AG09319 (cell line): ENCODE measurements at regions not wholly inside any gene's neighbourhood (a gene's known extent, or its start where the extent isn't known, plus 50 kb on each side); places are given as distances from the start of the nearest gene placed in this dataset.

ENCODE experiments used
- DNase-seq: peaks from one replicate; pipeline ENCODE4 v3.0.0-alpha.2; 2010; ENCODE audit warnings: low read depth; ENCODE audit errors: extremely low read depth
- TF ChIP-seq, protein P1 (sequence below): IDR thresholded peaks from 2 replicates; pipeline ENCODE4 v1.5.1; 2011; ENCODE audit warnings: low read depth, mild to moderate bottlenecking, inconsistent platforms, low read length, moderate library complexity

DNA sequence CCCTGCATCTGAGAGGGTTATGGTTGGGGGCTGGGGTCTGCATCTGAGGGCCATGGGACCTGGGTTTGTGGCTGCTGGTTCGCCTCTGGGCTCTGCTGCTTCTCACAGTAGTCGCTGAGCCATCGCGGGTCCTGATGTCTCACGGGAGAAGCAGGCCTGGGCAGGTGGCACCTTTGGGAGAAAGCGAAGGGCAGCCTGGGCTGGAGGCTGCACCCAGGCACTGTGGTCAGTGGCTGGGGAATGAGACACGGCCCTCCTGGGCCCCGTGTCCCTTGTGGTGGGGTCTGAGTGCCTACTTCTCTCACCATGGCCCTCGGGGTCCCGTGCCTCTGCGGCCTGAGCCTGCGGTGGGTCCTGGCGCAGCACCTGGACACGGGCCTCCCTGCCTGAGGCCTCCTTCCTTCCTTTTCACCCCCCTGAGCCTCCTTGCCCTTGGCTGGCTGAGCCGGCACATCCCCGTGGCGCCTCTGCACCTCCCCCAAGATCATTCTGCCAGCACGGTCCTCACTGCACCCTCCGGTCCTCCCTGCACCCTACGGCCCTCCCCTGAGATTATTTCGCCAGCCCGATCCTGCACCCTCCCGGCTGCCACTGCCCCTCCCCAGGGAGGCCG is 206.0 kb downstream of the ERMARD start:
- DNase-seq, result no peak
- TF ChIP-seq, protein P1, sequence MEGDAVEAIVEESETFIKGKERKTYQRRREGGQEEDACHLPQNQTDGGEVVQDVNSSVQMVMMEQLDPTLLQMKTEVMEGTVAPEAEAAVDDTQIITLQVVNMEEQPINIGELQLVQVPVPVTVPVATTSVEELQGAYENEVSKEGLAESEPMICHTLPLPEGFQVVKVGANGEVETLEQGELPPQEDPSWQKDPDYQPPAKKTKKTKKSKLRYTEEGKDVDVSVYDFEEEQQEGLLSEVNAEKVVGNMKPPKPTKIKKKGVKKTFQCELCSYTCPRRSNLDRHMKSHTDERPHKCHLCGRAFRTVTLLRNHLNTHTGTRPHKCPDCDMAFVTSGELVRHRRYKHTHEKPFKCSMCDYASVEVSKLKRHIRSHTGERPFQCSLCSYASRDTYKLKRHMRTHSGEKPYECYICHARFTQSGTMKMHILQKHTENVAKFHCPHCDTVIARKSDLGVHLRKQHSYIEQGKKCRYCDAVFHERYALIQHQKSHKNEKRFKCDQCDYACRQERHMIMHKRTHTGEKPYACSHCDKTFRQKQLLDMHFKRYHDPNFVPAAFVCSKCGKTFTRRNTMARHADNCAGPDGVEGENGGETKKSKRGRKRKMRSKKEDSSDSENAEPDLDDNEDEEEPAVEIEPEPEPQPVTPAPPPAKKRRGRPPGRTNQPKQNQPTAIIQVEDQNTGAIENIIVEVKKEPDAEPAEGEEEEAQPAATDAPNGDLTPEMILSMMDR, result no peak

DNA sequence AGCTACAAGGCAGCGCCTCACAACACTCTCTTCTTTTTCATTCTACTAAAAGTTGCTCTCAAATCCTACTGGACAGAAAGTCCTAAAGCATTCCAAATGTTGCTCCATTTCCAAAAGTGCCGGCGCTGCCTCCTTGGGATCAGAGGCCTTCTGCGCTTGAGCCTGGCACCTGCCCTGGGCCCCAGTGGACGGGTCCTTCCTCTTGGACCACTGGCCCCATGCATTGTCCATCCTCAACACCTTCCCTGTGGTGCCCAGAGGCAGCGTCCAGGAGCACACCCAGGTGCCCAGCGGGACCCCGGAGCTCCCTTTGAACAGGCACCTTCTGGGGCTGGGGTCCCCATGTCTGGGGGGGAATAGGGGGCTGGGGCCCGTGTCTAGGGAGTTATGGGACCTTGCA is 205.2 kb downstream of the ERMARD start:
- no peak for DNase-seq
- TF ChIP-seq, protein P1, result no peak

DNA sequence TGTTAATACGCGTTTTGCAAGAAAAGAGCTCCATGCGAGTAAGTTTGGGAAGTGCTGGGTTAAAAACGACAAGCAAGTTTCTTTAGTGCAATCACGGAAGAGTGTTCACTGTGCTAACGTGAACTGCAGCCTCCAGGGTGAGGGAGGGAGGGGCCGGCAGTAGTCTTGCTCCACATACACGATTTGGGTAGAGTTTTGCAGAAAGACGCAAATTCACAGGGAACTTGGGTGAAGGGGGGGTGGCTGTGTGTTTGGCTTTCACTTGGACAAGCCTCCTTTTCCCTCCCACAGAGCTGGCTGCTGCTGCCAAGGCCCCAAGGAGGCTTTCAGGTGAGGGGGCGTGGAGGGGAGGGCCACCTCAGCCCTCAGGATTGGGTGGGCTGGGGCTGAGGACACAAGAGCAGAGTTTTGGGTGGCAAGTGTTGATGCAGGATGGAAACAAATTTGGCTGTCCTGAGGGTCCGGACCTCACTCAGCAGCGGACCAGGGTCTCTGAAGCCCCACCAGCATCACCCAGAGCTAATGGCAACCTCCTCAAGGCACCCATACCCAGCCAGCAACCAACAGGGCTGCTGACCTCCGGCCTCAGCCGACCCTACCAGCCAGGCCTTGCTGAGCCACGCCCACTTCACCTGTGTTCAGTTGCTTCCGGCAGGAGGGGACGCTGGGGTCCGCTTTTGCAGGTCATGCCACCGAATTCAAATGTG is 204.5 kb downstream of the ERMARD start:
- DNase-seq, result no peak
- TF ChIP-seq, protein P1, result no peak

DNA sequence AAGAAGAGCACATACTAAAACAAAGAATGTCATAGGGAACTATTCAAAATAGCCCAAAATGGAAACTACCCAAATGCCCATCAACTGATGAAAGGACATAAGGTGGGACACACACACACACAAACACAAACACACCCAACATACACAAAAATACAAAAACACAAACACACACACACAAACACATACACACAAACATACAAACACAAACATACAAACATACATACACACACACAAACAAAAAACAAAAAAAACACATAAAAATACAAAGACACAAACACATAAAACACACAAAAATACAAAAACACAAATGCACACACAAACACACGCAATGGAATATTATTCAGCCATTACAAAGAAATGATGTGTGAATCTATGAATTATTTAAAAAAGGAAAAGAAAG is 203.6 kb downstream of the ERMARD start:
- no peak for DNase-seq
- TF ChIP-seq, protein P1, result no peak

- DNase-seq, result no peak
- TF ChIP-seq, protein P1, result no peak
Measured at GRCh38 chr6:169953686-169954085, 202.3 kb downstream of the ERMARD start.

- no peak for DNase-seq
- TF ChIP-seq, protein P1, result peak; percentile 37
Measured at GRCh38 chr6:169950558-169950957, 199.1 kb downstream of the ERMARD start.

DNA sequence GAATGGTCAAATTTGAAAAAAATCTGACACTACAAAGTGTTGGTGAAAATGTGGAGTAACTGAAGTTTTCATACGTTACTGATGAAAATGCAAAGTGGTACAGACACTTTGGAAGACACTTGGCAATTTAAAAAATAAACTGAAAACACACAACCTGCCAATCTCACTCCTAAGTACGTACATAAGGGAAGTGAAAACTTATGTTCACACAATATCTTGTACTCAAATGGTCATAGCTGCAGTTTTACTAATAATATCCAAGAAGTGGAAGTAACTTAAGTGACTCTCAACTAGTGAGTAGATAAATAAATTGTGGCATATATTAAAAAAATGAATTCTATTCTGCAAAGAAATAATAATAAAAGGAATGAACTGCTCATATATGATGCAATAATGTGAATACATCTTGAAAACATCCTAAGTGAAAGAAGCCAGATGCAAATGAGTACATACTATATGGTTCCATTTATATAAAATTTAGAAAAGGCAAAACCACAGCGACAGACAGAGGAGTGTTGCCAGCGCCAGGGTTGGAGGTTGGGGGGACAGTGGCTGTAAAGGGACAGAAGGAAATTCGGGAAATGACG is 198.2 kb downstream of the ERMARD start:
- no peak for DNase-seq
- TF ChIP-seq, protein P1, result no peak
